Uterus (tissue), 3 donors: ENCODE measurements at regions not wholly inside any gene's neighbourhood (a gene's known extent, or its start where the extent isn't known, plus 50 kb on each side); places are given as distances from the start of the nearest gene placed in this dataset.
"Not testable (repeated sequence)": the region's sequence is repeated elsewhere in the genome, so short reads cannot be mapped to it uniquely, and the experiment has no call there.

Experiments
- DNase-seq, 2 donors: peaks; one replicate each; pipeline ENCODE4 v3.0.0-alpha.2; 2019 to 2020
- H3K27ac ChIP-seq, 2 donors: fragments of 200-600 bp; sonication (generic); 1 replicate in 1 of 2; 2 replicates in 1 of 2; pipeline ENCODE4 v1.5.1; 2016 to 2018
- H3K27me3 ChIP-seq, 2 donors: fragments of 200-600 bp; sonication (generic); one replicate each; pipeline ENCODE4 v1.5.1; 2018 to 2019; ENCODE audit warnings: control low read depth in 1 of 2
- H3K36me3 ChIP-seq, 2 donors: fragments of 200-600 bp; sonication (generic); one replicate each; pipeline ENCODE4 v1.5.1; 2019; ENCODE audit warnings: control low read depth in 1 of 2
- H3K4me1 ChIP-seq, 2 donors: fragments of 200-600 bp; sonication (generic); one replicate each; pipeline ENCODE4 v1.5.1; 2018 to 2019; ENCODE audit warnings: control low read depth in 1 of 2
- H3K4me3 ChIP-seq, 2 donors: fragments of 200-600 bp; sonication (generic); 1 replicate in 1 of 2; 2 replicates in 1 of 2; pipeline ENCODE4 v1.5.1; 2018 to 2019; ENCODE audit warnings: mild to moderate bottlenecking in 1 of 2
- H3K9me3 ChIP-seq, 2 donors: fragments of 200-600 bp; sonication (generic); one replicate each; pipeline ENCODE4 v1.5.1; 2019; ENCODE audit warnings: control low read depth in 1 of 2
- intact Hi-C: fragments of 100-400 bp; cut with DNase I; formaldehyde crosslinking; loops from one replicate; pipeline ENCODE4 v1.15.1; 2023; ENCODE audit warnings: low total_unique reads
- TF ChIP-seq, protein P1 (sequence below), 4 experiments: fragments of 200-600 bp in 2 of 4; fragments of 450-650 bp in 2 of 4; sonication (generic) in 2 of 4; IDR thresholded peaks; one replicate each; pipeline ENCODE4 v1.5.1; 2016 to 2019; ENCODE audit warnings: antibody characterized with exemption in 4 of 4, mild to moderate bottlenecking in 2 of 4, moderate library complexity in 1 of 4
- donor health status: DM: yes; HTN: yes; CAD: no.

DNA sequence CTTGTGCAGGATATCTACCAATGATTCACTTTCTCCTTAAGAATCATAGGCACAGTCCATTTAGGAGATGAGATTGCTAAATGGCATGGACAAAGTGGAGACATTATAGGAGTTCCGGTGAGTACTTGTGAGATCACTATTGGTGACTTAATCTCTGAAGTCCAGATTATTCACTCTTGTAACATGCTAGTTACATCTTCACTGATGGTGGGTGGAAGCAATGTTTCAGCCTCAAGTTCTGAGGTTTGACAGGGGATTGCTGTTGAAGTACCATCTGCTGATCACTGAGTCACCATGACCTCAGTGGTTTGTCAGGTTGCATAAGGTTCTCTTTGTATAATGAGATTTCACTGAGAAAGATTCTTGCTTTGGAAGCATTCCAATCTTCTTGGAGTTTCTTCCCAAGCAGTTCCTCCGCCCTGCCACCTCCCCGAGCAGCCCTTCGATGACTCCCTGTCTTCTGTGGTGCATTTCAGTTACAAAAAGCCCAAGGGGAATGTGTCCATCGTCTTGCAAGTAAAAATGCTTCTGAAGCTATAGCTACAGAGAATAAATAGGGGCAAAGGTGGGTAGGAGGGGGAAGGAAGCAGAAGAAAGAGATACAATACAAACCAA, 114.7 kb downstream of the NBPF8 start:
- H3K4me3 ChIP-seq, intact Hi-C loops, H3K27me3 ChIP-seq: not testable (repeated sequence)

GRCh38 chr1:120531455-120531854, 116.6 kb downstream of the NBPF8 start:
- H3K27me3 ChIP-seq, H3K36me3 ChIP-seq, DNase-seq, H3K4me1 ChIP-seq, H3K27ac ChIP-seq, H3K9me3 ChIP-seq, H3K4me3 ChIP-seq, intact Hi-C loops: not testable (repeated sequence)

More for the DNA sequence above, 114.7 kb downstream of the NBPF8 start:
- H3K36me3 ChIP-seq, H3K9me3 ChIP-seq, DNase-seq, H3K27ac ChIP-seq, H3K4me1 ChIP-seq: not testable (repeated sequence)

- DNase-seq, H3K36me3 ChIP-seq, H3K4me1 ChIP-seq, H3K4me3 ChIP-seq, H3K27me3 ChIP-seq, H3K27ac ChIP-seq, H3K9me3 ChIP-seq, intact Hi-C loops: not testable (repeated sequence)
Measured at GRCh38 chr1:120534361-120535047, 119.7 kb downstream of the NBPF8 start.

- not testable (repeated sequence) for H3K4me1 ChIP-seq
Measured at GRCh38 chr1:120535052-120535451, 120.2 kb downstream of the NBPF8 start.

GRCh38 chr1:120541394-120541793, 126.6 kb downstream of the NBPF8 start:
- intact Hi-C loops, DNase-seq, H3K9me3 ChIP-seq, H3K36me3 ChIP-seq, H3K27me3 ChIP-seq, H3K4me1 ChIP-seq, H3K27ac ChIP-seq, H3K4me3 ChIP-seq: not testable (repeated sequence)

More at GRCh38 chr1:120535052-120535451, 120.2 kb downstream of the NBPF8 start:
- H3K27ac ChIP-seq, H3K9me3 ChIP-seq, H3K27me3 ChIP-seq, DNase-seq, intact Hi-C loops, H3K36me3 ChIP-seq, H3K4me3 ChIP-seq: not testable (repeated sequence)

DNA sequence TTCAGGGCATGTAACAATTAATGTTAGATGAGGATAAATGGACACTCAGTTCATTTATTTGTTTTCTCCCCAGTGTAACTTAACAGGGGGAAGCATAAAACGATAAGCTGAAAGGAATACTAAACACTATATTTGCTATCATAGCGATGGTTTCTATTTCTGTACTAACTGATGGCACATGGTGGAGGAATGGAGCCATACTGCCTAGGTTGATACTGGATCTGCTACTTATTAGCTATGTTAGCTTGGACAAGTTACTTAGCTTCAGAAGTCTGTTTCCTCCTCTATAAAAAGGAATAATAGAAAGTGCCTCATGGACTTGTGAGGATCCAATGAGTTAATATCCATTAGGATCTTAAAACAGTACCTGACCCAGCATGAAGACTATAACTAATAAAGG, 127.5 kb downstream of the NBPF8 start:
- H3K9me3 ChIP-seq, H3K27me3 ChIP-seq, H3K27ac ChIP-seq, H3K4me3 ChIP-seq, intact Hi-C loops, H3K36me3 ChIP-seq, H3K4me1 ChIP-seq, DNase-seq: not testable (repeated sequence)

DNA sequence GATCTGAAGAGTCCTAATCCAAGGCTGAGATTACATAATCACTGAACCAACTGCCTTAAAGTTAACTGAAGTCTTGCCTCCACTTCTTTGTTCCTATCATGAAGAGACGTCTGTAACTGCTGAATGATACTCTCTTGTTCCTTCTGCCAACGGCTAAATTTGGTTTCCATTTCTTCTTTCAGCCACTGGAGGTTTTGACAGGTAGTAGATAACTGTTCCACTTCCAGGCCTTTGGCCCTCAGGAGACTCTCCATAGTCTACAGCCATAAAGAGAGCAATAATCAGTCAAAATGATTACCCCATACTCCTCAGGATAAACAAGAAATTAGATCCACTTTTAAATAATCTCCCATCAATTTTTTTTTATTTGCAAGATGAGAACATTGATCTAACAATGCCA, 128.1 kb downstream of the NBPF8 start:
- H3K4me3 ChIP-seq, result not testable (repeated sequence)

DNA sequence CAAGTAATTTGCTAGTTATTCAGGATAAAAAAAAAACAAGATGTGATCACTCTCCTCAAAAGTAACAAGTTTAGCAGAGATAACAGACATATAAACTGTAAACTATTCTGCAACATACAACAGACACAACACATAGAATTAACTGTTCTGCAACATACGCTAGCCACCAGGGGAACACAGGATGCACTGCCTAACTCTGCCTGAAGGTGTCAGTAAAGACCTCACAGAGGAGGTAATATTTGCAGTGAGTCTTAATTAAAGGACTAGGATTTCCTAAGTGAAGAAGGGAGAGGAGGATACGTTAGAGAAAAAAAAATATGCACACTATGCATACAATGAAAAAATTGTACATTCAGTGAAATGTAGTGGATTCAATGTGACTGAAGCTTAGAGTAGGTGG, 129.6 kb downstream of the NBPF8 start:
- TF ChIP-seq, protein P1, sequence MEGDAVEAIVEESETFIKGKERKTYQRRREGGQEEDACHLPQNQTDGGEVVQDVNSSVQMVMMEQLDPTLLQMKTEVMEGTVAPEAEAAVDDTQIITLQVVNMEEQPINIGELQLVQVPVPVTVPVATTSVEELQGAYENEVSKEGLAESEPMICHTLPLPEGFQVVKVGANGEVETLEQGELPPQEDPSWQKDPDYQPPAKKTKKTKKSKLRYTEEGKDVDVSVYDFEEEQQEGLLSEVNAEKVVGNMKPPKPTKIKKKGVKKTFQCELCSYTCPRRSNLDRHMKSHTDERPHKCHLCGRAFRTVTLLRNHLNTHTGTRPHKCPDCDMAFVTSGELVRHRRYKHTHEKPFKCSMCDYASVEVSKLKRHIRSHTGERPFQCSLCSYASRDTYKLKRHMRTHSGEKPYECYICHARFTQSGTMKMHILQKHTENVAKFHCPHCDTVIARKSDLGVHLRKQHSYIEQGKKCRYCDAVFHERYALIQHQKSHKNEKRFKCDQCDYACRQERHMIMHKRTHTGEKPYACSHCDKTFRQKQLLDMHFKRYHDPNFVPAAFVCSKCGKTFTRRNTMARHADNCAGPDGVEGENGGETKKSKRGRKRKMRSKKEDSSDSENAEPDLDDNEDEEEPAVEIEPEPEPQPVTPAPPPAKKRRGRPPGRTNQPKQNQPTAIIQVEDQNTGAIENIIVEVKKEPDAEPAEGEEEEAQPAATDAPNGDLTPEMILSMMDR (IDR thresholded peaks at IDR 0.05), result peak in 2 of 4 experiments; percentile 35 to 60
- peak; percentile 73 to 85 for DNase-seq
- H3K9me3 ChIP-seq, H3K4me3 ChIP-seq, intact Hi-C loops, H3K36me3 ChIP-seq, H3K27me3 ChIP-seq, H3K27ac ChIP-seq, H3K4me1 ChIP-seq: not testable (repeated sequence)

More for the DNA sequence above, 128.1 kb downstream of the NBPF8 start:
- H3K4me1 ChIP-seq, H3K27ac ChIP-seq, H3K27me3 ChIP-seq, DNase-seq, intact Hi-C loops, H3K36me3 ChIP-seq, H3K9me3 ChIP-seq: not testable (repeated sequence)

DNA sequence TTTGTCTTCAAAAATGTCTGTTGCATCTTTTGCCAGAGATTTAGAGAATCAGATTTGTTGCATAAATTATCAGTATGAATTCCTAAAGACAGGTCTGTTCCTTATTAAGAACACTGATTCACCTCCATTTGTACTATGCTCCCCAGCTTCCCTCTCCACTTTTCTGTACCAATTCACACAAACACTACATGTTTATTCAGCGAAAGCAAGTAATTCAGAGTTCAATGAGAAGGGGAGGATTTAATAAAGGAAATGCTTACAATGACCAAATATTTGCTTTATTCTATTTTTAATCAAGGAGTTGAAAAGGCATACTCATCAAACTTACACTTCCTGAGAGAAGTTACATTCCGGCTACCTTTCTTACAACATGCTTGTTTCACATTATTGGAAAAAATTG, 135.5 kb downstream of the NBPF8 start:
- H3K27me3 ChIP-seq, H3K4me1 ChIP-seq, H3K36me3 ChIP-seq, H3K27ac ChIP-seq, H3K4me3 ChIP-seq, H3K9me3 ChIP-seq, intact Hi-C loops, DNase-seq: not testable (repeated sequence)

DNA sequence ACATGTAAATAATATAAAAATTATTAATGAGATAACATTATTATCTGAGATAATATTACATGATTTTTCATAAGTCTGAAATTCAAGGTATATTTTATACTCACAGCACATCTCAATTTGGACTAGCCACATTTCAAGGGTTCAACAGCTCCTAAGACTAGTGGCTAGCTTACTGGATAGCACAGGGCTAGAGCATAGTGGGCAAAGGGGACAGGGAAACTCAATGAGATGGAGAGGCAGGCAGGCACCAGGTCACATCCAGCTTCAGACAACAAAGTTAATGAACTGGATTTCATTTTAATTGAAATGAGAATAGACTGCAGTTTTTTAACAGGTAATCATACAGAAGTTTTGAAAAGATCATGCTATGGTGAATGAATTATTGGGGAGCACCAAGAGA, 137.4 kb downstream of the NBPF8 start:
- H3K27me3 ChIP-seq, H3K27ac ChIP-seq, H3K9me3 ChIP-seq, H3K4me3 ChIP-seq, DNase-seq, H3K36me3 ChIP-seq, H3K4me1 ChIP-seq, intact Hi-C loops: not testable (repeated sequence)

GRCh38 chr1:120557605-120558302, 142.9 kb downstream of the NBPF8 start:
- H3K9me3 ChIP-seq, H3K27me3 ChIP-seq, H3K36me3 ChIP-seq, H3K4me1 ChIP-seq, intact Hi-C loops: not testable (repeated sequence)
- H3K27ac ChIP-seq, result peak overlapping the region; percentile 57 to 65
- peak in 1 of 2 donors; percentile 14 for DNase-seq
- peak overlapping the region; percentile 36 to 61 for H3K4me3 ChIP-seq

DNA sequence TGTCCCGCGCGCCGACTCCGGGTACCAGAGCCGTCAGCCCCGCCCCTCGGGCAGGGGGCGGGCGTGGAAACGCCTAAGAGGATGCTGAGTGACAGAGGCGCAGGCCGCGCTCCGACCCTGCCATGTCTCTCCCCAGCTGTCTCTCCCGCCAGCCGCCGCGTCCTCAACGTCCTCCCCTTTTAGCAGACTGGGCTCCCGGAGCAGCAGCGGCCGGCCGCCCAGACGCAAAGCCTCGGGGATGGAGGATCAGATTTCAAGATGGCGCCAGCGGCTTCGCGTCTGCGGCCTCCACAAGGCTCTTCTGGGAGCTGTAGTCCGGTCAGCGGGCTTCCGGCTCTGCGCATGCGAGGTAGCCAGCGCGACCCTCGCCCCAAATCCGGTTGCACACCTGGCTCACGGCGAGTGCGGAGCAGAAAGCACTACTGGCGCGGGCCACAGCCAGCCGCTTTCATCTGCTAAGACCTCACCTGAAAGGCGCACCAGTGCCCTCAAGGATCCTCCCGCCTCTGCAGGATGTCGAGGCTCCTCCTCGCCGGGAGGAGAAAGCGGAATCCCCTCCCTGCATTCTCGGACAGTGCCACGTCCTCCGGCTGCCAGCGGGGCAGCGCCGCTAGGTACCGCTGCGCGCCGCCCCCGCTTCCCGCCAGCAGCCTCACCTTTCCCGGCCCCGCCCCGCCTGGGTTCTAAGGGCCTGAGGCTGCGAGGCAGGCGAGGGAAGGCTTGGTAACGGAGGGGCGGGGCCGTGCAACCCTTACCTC, 143.6 kb downstream of the NBPF8 start:
- H3K27me3 ChIP-seq, H3K4me1 ChIP-seq, intact Hi-C loops, H3K36me3 ChIP-seq, H3K9me3 ChIP-seq: not testable (repeated sequence)
- peak; percentile 67 to 77 for DNase-seq
- H3K27ac ChIP-seq, result peak overlapping the region; percentile 57 to 65
- H3K4me3 ChIP-seq, result peak overlapping the region; percentile 36 to 61
